ENCODE measurements at regions not wholly inside any gene's neighbourhood (a gene's known extent, or its start where the extent isn't known, plus 50 kb on each side); places are given as distances from the start of the nearest gene placed in this dataset.

- H3K4me3 ChIP-seq (ENCODE audit: low read length in 2 of 2), result no peak overlapping the region
- H3K27me3 ChIP-seq (ENCODE audit: control insufficient read depth in 1 of 2, insufficient read depth in 2 of 2, low read length in 2 of 2), result no peaks in the 10 kb centered on the region
- H3K9ac ChIP-seq (ENCODE audit: low read length in 2 of 2), result no peak overlapping the region
- no peaks in the 10 kb centered on the region for H3K4me1 ChIP-seq (ENCODE audit: control insufficient read depth, insufficient read depth, low read length)
- H3K27ac ChIP-seq (ENCODE audit: low read length), result no peak overlapping the region
- no peaks in the 10 kb centered on the region for H3K36me3 ChIP-seq (ENCODE audit: control insufficient read depth in 2 of 2, insufficient read depth in 2 of 2, low read length in 2 of 2)
- peaks cover 0 to 3% of the 10 kb centered on the region in 2 donors for H3K9me3 ChIP-seq (ENCODE audit: control insufficient read depth in 2 of 2, low read length in 2 of 2)
Observed at GRCh38 chr15:37517191-37517895, 417.0 kb upstream of the MEIS2 start.

GRCh38 chr15:37518436-37518835 is 416.0 kb upstream of the TMCO5A start:
- no peak overlapping the region for H3K27ac ChIP-seq (ENCODE audit: low read length)
- no peaks in the 10 kb centered on the region for H3K4me1 ChIP-seq (ENCODE audit: control insufficient read depth, insufficient read depth, low read length)
- no peaks in the 10 kb centered on the region for H3K27me3 ChIP-seq (ENCODE audit: control insufficient read depth in 1 of 2, insufficient read depth in 2 of 2, low read length in 2 of 2)

DNA sequence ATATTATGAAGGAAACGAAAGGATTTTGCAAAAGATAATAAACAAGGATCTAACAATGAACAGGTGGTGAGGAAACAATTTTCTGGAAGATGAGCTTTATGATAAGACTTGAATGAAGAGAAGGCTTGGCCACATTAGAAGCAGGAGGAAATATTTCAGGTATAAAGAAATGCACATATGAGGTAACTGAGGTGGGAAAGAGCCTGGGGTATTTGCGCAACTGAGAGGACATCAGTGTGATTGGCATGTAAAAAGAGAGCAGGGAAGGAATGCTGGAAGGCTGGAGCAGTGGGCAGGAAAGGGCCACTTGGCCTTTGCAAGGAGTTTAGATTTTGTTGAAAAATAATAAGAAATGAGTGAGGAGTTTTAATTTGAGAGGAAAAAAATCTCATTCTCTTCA is 414.4 kb upstream of the TMCO5A start:
- no peak overlapping the region for H3K4me3 ChIP-seq (ENCODE audit: low read length in 2 of 2)
- no peak overlapping the region for H3K9ac ChIP-seq (ENCODE audit: low read length in 2 of 2)
- H3K4me1 ChIP-seq (ENCODE audit: control insufficient read depth, insufficient read depth, low read length), result no peaks in the 10 kb centered on the region
- peaks cover 0 to 3% of the 10 kb centered on the region in 2 donors for H3K9me3 ChIP-seq (ENCODE audit: control insufficient read depth in 2 of 2, low read length in 2 of 2)
- H3K36me3 ChIP-seq (ENCODE audit: control insufficient read depth in 2 of 2, insufficient read depth in 2 of 2, low read length in 2 of 2), result no peaks in the 10 kb centered on the region
- H3K27ac ChIP-seq (ENCODE audit: low read length), result no peak overlapping the region
- H3K27me3 ChIP-seq (ENCODE audit: control insufficient read depth in 1 of 2, insufficient read depth in 2 of 2, low read length in 2 of 2), result no peaks in the 10 kb centered on the region

More at GRCh38 chr15:37518436-37518835, 416.0 kb upstream of the TMCO5A start:
- Histone ChIP-seq H3K9me3 (ENCODE audit: control insufficient read depth in 2 of 2, low read length in 2 of 2) (peaks cover 0 to 3% of the 10 kb centered on the region in 2 donors), H3K4me3 (ENCODE audit: low read length in 2 of 2) (no peak overlapping the region), H3K36me3 (ENCODE audit: control insufficient read depth in 2 of 2, insufficient read depth in 2 of 2, low read length in 2 of 2) (no peaks in the 10 kb centered on the region), H3K9ac (ENCODE audit: low read length in 2 of 2) (no peak overlapping the region)

- H3K4me1 ChIP-seq (ENCODE audit: control insufficient read depth, insufficient read depth, low read length), result no peaks in the 10 kb centered on the region
- no peaks in the 10 kb centered on the region for H3K36me3 ChIP-seq (ENCODE audit: control insufficient read depth in 2 of 2, insufficient read depth in 2 of 2, low read length in 2 of 2)
- no peak overlapping the region for H3K27ac ChIP-seq (ENCODE audit: low read length)
- H3K4me3 ChIP-seq (ENCODE audit: low read length in 2 of 2), result no peak overlapping the region
- H3K27me3 ChIP-seq (ENCODE audit: control insufficient read depth in 1 of 2, insufficient read depth in 2 of 2, low read length in 2 of 2), result no peaks in the 10 kb centered on the region
- H3K9me3 ChIP-seq (ENCODE audit: control insufficient read depth in 2 of 2, low read length in 2 of 2), result peaks cover 0 to 3% of the 10 kb centered on the region in 2 donors
- no peak overlapping the region for H3K9ac ChIP-seq (ENCODE audit: low read length in 2 of 2)
Observed at GRCh38 chr15:37520882-37521281, 413.6 kb upstream of the TMCO5A start.

DNA sequence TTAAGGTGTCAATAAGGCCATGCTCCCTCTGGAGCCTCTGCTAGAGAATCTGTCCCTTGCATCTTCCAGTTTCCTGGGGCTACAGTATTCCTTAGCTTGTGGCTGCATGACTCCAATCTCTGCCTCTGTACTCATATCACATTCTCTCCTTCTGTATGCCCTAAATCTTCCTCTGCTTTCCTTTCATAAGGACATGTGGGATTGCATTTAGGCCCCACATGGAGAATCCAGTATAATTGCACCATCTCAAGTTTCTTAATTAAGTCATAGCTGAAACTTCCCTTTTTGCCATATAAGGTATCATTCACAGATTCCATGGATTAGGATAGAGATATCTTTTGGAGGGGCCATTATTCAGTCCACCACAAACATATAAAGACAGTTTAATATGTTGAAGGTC is 409.8 kb upstream of the TMCO5A start:
- H3K4me3 ChIP-seq (ENCODE audit: low read length in 2 of 2), result no peak overlapping the region
- peaks cover 0 to 3% of the 10 kb centered on the region in 2 donors for H3K9me3 ChIP-seq (ENCODE audit: control insufficient read depth in 2 of 2, low read length in 2 of 2)
- H3K9ac ChIP-seq (ENCODE audit: low read length in 2 of 2), result no peak overlapping the region
- no peaks in the 10 kb centered on the region for H3K36me3 ChIP-seq (ENCODE audit: control insufficient read depth in 2 of 2, insufficient read depth in 2 of 2, low read length in 2 of 2)
- no peaks in the 10 kb centered on the region for H3K27me3 ChIP-seq (ENCODE audit: control insufficient read depth in 1 of 2, insufficient read depth in 2 of 2, low read length in 2 of 2)
- no peaks in the 10 kb centered on the region for H3K4me1 ChIP-seq (ENCODE audit: control insufficient read depth, insufficient read depth, low read length)
- no peak overlapping the region for H3K27ac ChIP-seq (ENCODE audit: low read length)

- Histone ChIP-seq H3K4me3 (ENCODE audit: low read length in 2 of 2) (no peak overlapping the region), H3K27ac (ENCODE audit: low read length) (no peak overlapping the region), H3K36me3 (ENCODE audit: control insufficient read depth in 2 of 2, insufficient read depth in 2 of 2, low read length in 2 of 2) (no peaks in the 10 kb centered on the region), H3K9ac (ENCODE audit: low read length in 2 of 2) (no peak overlapping the region), H3K4me1 (ENCODE audit: control insufficient read depth, insufficient read depth, low read length) (no peaks in the 10 kb centered on the region), H3K9me3 (ENCODE audit: control insufficient read depth in 2 of 2, low read length in 2 of 2) (no peaks in the 10 kb centered on the region), H3K27me3 (ENCODE audit: control insufficient read depth in 1 of 2, insufficient read depth in 2 of 2, low read length in 2 of 2) (no peaks in the 10 kb centered on the region)
Observed at GRCh38 chr15:37528432-37528831, 406.0 kb upstream of the TMCO5A start.

DNA sequence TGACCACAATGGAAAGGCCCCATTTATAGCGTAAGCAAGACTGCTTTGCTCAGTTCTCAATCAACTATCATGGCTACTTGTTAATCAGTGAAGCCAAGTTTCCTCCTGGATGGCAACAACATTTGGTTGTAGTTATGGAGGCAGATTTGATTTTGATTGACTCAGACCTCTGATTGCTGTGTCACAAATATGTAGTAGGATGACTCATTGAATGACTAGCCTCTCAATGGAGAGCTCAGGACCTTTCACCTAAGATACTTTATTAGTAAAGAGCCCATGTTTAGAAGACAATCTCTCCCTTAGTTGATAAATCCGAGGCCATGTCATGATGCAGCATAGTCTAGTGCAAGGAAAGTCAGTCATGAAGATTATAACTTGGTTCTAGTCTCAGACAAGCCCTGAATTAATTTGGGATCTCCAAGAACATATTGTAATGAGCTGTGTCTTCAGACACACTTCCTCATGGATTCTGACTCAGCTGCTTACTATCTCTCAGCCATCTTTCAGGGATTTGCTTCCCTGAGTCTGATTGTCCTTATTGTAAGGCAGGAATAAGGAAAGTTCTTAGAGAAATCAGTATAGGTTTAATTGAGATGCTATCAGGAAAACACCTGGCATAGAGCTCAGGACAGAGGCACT is 397.4 kb upstream of the TMCO5A start:
- Histone ChIP-seq H3K9ac (ENCODE audit: low read length in 2 of 2) (no peak overlapping the region), H3K9me3 (ENCODE audit: control insufficient read depth in 2 of 2, low read length in 2 of 2) (no peaks in the 10 kb centered on the region), H3K27ac (ENCODE audit: low read length) (no peak overlapping the region), H3K36me3 (ENCODE audit: control insufficient read depth in 2 of 2, insufficient read depth in 2 of 2, low read length in 2 of 2) (no peaks in the 10 kb centered on the region), H3K4me1 (ENCODE audit: control insufficient read depth, insufficient read depth, low read length) (no peaks in the 10 kb centered on the region), H3K27me3 (ENCODE audit: control insufficient read depth in 1 of 2, insufficient read depth in 2 of 2, low read length in 2 of 2) (no peaks in the 10 kb centered on the region), H3K4me3 (ENCODE audit: low read length in 2 of 2) (no peak overlapping the region)

DNA sequence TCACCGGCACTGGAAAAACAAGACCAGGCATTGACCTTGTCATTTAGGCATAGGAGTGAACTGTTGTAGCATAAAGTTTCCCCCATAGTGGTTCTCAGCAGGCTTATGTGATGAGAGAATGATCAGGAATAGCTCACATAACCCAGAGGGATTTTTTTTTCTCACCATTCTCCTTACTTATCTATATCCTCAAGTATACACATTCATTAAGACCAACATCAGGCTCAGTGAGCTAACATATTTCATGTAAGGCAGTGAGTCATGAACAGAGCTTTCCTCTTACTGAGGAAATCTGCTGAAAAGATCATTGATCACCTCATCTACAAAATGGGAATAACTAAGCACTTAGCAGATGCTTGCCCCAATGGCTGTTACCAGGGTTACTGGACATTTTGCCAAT is 396.6 kb upstream of the TMCO5A start:
- H3K36me3 ChIP-seq (ENCODE audit: control insufficient read depth in 2 of 2, insufficient read depth in 2 of 2, low read length in 2 of 2), result no peaks in the 10 kb centered on the region
- no peak overlapping the region for H3K9ac ChIP-seq (ENCODE audit: low read length in 2 of 2)
- no peaks in the 10 kb centered on the region for H3K4me1 ChIP-seq (ENCODE audit: control insufficient read depth, insufficient read depth, low read length)
- no peak overlapping the region for H3K4me3 ChIP-seq (ENCODE audit: low read length in 2 of 2)
- H3K27ac ChIP-seq (ENCODE audit: low read length), result no peak overlapping the region
- no peaks in the 10 kb centered on the region for H3K27me3 ChIP-seq (ENCODE audit: control insufficient read depth in 1 of 2, insufficient read depth in 2 of 2, low read length in 2 of 2)
- H3K9me3 ChIP-seq (ENCODE audit: control insufficient read depth in 2 of 2, low read length in 2 of 2), result no peaks in the 10 kb centered on the region

DNA sequence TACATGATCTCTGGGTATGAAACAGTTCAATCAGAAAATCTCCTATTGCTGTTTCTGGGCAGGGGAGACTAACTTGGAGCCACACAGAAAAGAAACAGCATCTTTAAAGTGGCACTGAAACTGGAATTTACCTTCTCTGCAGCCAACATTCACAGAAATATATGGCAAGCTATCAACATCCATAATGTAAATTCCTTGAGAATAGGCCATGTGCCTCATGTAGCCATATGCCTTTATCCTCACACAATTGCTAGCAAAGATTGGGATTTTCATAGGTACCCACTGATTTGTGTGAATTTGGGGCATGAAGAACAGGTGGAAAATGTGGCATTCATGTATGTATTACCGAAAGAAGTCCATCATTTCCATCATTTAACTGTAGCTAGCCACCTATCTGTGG is 386.3 kb upstream of the TMCO5A start:
- Histone ChIP-seq H3K27ac (ENCODE audit: low read length) (no peak overlapping the region), H3K9me3 (ENCODE audit: control insufficient read depth in 2 of 2, low read length in 2 of 2) (no peaks in the 10 kb centered on the region), H3K9ac (ENCODE audit: low read length in 2 of 2) (no peak overlapping the region), H3K4me1 (ENCODE audit: control insufficient read depth, insufficient read depth, low read length) (no peaks in the 10 kb centered on the region), H3K27me3 (ENCODE audit: control insufficient read depth in 1 of 2, insufficient read depth in 2 of 2, low read length in 2 of 2) (no peaks in the 10 kb centered on the region), H3K4me3 (ENCODE audit: low read length in 2 of 2) (no peak overlapping the region), H3K36me3 (ENCODE audit: control insufficient read depth in 2 of 2, insufficient read depth in 2 of 2, low read length in 2 of 2) (no peaks in the 10 kb centered on the region)

DNA sequence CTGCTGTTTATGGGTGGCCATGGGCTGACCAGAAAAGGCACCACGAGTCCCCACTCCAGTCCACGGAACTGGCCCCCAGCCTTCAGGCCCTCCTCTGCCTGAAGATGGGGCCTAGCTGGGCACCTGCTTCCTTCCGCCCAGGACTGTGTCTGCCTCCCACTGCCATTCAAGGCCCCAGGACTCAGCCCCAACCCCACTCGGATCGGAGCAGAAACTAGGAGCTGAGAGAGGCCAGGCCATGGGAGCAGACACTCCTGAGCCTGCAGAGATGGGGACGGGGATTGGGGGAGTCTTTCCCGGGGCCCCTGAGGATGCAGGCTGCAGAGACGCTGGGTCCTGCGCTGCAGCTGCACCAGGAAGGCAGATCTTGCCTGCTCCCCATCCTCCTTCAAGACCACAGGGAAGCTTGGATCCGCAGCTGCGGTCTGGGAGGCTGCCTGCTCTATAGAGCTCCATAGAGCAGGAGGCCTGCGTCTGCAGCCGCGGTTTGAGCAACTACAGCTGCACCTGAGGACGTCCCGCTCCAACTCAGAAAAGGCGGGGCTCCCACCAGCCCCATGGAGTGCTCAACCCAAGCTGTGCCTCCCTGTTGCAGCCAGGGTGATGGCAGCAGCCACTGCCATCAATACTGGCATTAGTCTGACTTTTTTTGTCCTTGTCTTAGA is 383.9 kb upstream of the TMCO5A start:
- H3K4me1 ChIP-seq (ENCODE audit: control insufficient read depth, insufficient read depth, low read length), result no peaks in the 10 kb centered on the region
- no peaks in the 10 kb centered on the region for H3K9me3 ChIP-seq (ENCODE audit: control insufficient read depth in 2 of 2, low read length in 2 of 2)
- H3K36me3 ChIP-seq (ENCODE audit: control insufficient read depth in 2 of 2, insufficient read depth in 2 of 2, low read length in 2 of 2), result no peaks in the 10 kb centered on the region
- H3K4me3 ChIP-seq (ENCODE audit: low read length in 2 of 2), result no peak overlapping the region
- no peak overlapping the region for H3K27ac ChIP-seq (ENCODE audit: low read length)
- H3K27me3 ChIP-seq (ENCODE audit: control insufficient read depth in 1 of 2, insufficient read depth in 2 of 2, low read length in 2 of 2), result no peaks in the 10 kb centered on the region
- no peak overlapping the region for H3K9ac ChIP-seq (ENCODE audit: low read length in 2 of 2)

DNA sequence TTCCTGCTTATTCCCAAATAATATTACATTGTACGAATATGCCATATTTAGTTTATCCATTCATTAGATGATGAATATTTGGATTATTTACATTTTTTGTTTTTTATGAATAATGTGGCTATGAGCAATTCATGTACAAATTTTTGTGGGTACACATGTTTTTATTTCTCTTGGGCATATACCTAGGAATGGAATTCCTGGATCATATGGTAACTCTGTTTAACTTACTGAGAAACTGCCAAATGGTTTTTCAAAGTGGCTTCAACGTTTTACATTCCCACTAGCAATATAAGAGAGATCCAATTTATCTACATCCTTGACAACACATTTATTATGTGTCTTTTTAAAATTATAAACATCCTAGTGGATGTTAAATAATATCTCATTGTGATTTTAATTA is 362.0 kb upstream of the TMCO5A start:
- Histone ChIP-seq H3K27me3 (ENCODE audit: control insufficient read depth in 1 of 2, insufficient read depth in 2 of 2, low read length in 2 of 2) (no peaks in the 10 kb centered on the region), H3K36me3 (ENCODE audit: control insufficient read depth in 2 of 2, insufficient read depth in 2 of 2, low read length in 2 of 2) (no peaks in the 10 kb centered on the region), H3K9me3 (ENCODE audit: control insufficient read depth in 2 of 2, low read length in 2 of 2) (no peaks in the 10 kb centered on the region)

More for the DNA sequence above, 362.0 kb upstream of the TMCO5A start:
- no peak overlapping the region for H3K4me3 ChIP-seq (ENCODE audit: low read length in 2 of 2)
- no peak overlapping the region for H3K9ac ChIP-seq (ENCODE audit: low read length in 2 of 2)
- H3K4me1 ChIP-seq (ENCODE audit: control insufficient read depth, insufficient read depth, low read length), result no peaks in the 10 kb centered on the region
- H3K27ac ChIP-seq (ENCODE audit: low read length), result no peak overlapping the region
